Erythroblast (primary cell): ENCODE measurements at regions not wholly inside any gene's neighbourhood (a gene's known extent, or its start where the extent isn't known, plus 50 kb on each side); places are given as distances from the start of the nearest gene placed in this dataset.

Experiments used
- GATA1 ChIP-seq: IDR thresholded peaks from 2 replicates; pipeline ENCODE4 v1.6.1; 2011; ENCODE audit warnings: low read depth, mild to moderate bottlenecking, control low read depth, low read length, moderate library complexity
- POLR2A ChIP-seq: IDR thresholded peaks from 2 replicates; pipeline ENCODE4 v1.6.1; 2011; ENCODE audit warnings: mild to moderate bottlenecking, low read length

DNA sequence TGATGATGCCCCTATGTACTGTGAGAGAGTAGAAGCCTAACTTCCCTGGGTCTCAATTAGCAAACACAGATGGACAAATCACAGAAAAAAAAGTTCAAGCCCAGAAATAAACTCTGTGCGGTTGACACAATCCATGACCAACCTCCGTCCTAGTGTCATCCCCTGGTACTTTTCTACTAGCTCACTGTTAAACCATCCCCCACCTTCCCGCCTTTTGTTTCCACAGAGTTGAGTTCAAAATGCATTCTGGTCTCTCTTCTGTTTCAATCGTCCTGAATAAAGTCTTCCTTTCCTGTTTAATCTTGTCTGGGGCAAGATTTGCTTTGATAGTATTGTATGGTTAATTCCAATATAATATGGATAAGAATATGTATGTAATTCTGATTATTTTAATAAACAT, 199.9 kb downstream of the SLC6A15 start:
- TF ChIP-seq POLR2A = no peak
- no peak for TF ChIP-seq GATA1
